GM12878 (cell line): ENCODE measurements at regions not wholly inside any gene's neighbourhood (a gene's known extent, or its start where the extent isn't known, plus 50 kb on each side); places are given as distances from the start of the nearest gene placed in this dataset.

Source experiments
- ATAC-seq: fragments of 200-7000 bp; cut with Tn5 transposase; 3 replicates; pipeline ENCODE4 v1.9.1; 2020; ENCODE audit warnings: mild to moderate bottlenecking, moderate library complexity
- BruUV-seq: library from RNA; stranded (reverse); fragments of 400-500 nt; replicated peaks from 2 replicates; lab custom pipeline; 2021; lab: Mats Ljungman, UMichigan
- CTCF ChIA-PET: fragments of 300-600 bp; sonication (Branson Sonifier 250); formaldehyde crosslinking; extraction: SDS; loops from one replicate; lab custom pipeline; 2021; ENCODE audit warnings: inconsistent platforms; lab: Yijun Ruan, JAX
- POLR2A ChIA-PET: fragments of 350-600 bp; formaldehyde crosslinking; extraction: SDS; loops from one replicate; lab custom pipeline; 2021; ENCODE audit warnings: inconsistent platforms; lab: Charles Lee
- RAD21 ChIA-PET: fragments of 300-600 bp; sonication (Branson Sonifier 250); formaldehyde crosslinking; loops from one replicate; lab custom pipeline; 2023; ENCODE audit warnings: antibody characterized with exemption; ENCODE audit not compliant: unreplicated experiment; lab: Charles Lee
- SMC1A ChIA-PET: fragments of 300-600 bp; sonication (Branson Sonifier 250); formaldehyde crosslinking; loops from one replicate; lab custom pipeline; 2023; ENCODE audit not compliant: unreplicated experiment, uncharacterized antibody; lab: Charles Lee
- DNase-seq: peaks from one replicate; pipeline ENCODE4 v3.0.0-alpha.2; 2011; ENCODE audit warnings: low read depth, low spot score
- FAIRE-seq: peaks from 3 replicates; lab custom pipeline; 2011; peaks lifted over from hg19 to GRCh38; lab: Jason Lieb, UNC
- H2AFZ ChIP-seq: 2 replicates; pipeline ENCODE4 v1.6.0; 2011; ENCODE audit warnings: low read depth, low read length, control low read depth; ENCODE audit not compliant: control insufficient read depth
- H3K27ac ChIP-seq: 2 replicates; pipeline ENCODE4 v1.5.1; 2011; ENCODE audit warnings: control low read depth; ENCODE audit not compliant: control insufficient read depth, insufficient read depth
- H3K27me3 ChIP-seq, 2 experiments: replicated peaks in 1 of 2; 2 replicates each; pipeline versions ENCODE4 v1.6.0 to v1.6.1; 2011; ENCODE audit warnings: low read length in 1 of 2; ENCODE audit not compliant: control insufficient read depth in 2 of 2, insufficient read depth in 2 of 2
- H3K36me3 ChIP-seq, 2 experiments: 2 replicates each; pipeline ENCODE4 v1.5.1; 2011; ENCODE audit warnings: low read length in 1 of 2; ENCODE audit not compliant: control insufficient read depth in 2 of 2, insufficient read depth in 2 of 2
- H3K4me1 ChIP-seq: 2 replicates; pipeline ENCODE4 v1.6.1; 2011; ENCODE audit warnings: mild to moderate bottlenecking, low read length, moderate library complexity, mixed read lengths; ENCODE audit not compliant: control insufficient read depth, insufficient read depth
- H3K4me2 ChIP-seq: 2 replicates; pipeline ENCODE4 v1.6.0; 2011; ENCODE audit warnings: control low read depth; ENCODE audit not compliant: control insufficient read depth, insufficient read depth
- H3K4me3 ChIP-seq: fragments of 200-600 bp; sonication (generic); 2 replicates; pipeline ENCODE4 v1.5.1; 2016
- H3K79me2 ChIP-seq: 2 replicates; pipeline ENCODE4 v1.6.0; 2011; ENCODE audit warnings: low read length; ENCODE audit not compliant: control insufficient read depth, insufficient read depth
- H3K9ac ChIP-seq: 2 replicates; pipeline ENCODE4 v1.8.0; 2011; ENCODE audit warnings: low read length, control low read depth, mixed read lengths; ENCODE audit not compliant: control insufficient read depth, insufficient read depth
- H3K9me3 ChIP-seq: replicated peaks from 3 replicates; pipeline ENCODE4 v1.5.1; 2011; ENCODE audit warnings: mild to moderate bottlenecking, low read length; ENCODE audit not compliant: control insufficient read depth, insufficient read depth
- H4K20me1 ChIP-seq: 2 replicates; pipeline ENCODE4 v1.6.0; 2011; ENCODE audit not compliant: control insufficient read depth, insufficient read depth
- BRCA1 ChIP-seq: IDR thresholded peaks from 2 replicates; pipeline ENCODE4 v1.6.1; 2011; ENCODE audit warnings: low read depth, low read length, improper control_type of control experiment
- EED ChIP-seq: sonication (generic); IDR thresholded peaks from 2 replicates; pipeline ENCODE4 v1.6.1; 2016; ENCODE audit warnings: antibody characterized with exemption, low read depth
- MYB ChIP-seq: fragments of 150-350 bp; IDR thresholded peaks from 2 replicates; pipeline ENCODE4 v1.6.1; 2014; ENCODE audit warnings: mild to moderate bottlenecking, low read depth, low read length, borderline replicate concordance
- NR2C2 ChIP-seq: IDR thresholded peaks from 2 replicates; pipeline ENCODE4 v1.6.1; 2011; ENCODE audit warnings: borderline replicate concordance, low read depth; ENCODE audit not compliant: control insufficient read depth, insufficient read length
- POLR2AphosphoS2 ChIP-seq: IDR thresholded peaks from 2 replicates; pipeline ENCODE4 v1.6.1; 2011; ENCODE audit warnings: low read depth, mild to moderate bottlenecking, low read length, improper control_type of control experiment, moderate library complexity
- POU2F2 ChIP-seq: IDR thresholded peaks from 3 replicates; pipeline ENCODE4 v1.6.1; 2011; ENCODE audit warnings: low read depth, mild to moderate bottlenecking, low read length, borderline replicate concordance
- RAD21 ChIP-seq: IDR thresholded peaks from 2 replicates; pipeline ENCODE4 v1.6.1; 2011; ENCODE audit warnings: mild to moderate bottlenecking, low read depth, low read length, moderate library complexity; ENCODE audit not compliant: insufficient read depth
- RB1 ChIP-seq: fragments of 450-650 bp; formaldehyde crosslinking; IDR thresholded peaks from 2 replicates; pipeline ENCODE4 v1.6.1; 2017; ENCODE audit warnings: mild to moderate bottlenecking, borderline replicate concordance
- SMC3 ChIP-seq: IDR thresholded peaks from 2 replicates; pipeline ENCODE4 v1.6.1; 2011; ENCODE audit warnings: low read length, improper control_type of control experiment, borderline replicate concordance
- SPI1 ChIP-seq: IDR thresholded peaks from 2 replicates; pipeline ENCODE4 v1.6.1; 2011; ENCODE audit warnings: low read depth, mild to moderate bottlenecking, low read length, moderate library complexity, borderline replicate concordance; ENCODE audit not compliant: insufficient read depth
- TARDBP ChIP-seq: IDR thresholded peaks from 2 replicates; pipeline ENCODE4 v1.6.1; 2016; ENCODE audit warnings: borderline replicate concordance
- YY1 ChIP-seq: IDR thresholded peaks from 2 replicates; pipeline ENCODE4 v1.6.1; 2011; ENCODE audit warnings: low read depth, mild to moderate bottlenecking, low read length
- WGBS: methylation state at CpG from one replicate; pipeline ENCODE4 v1.1.6; 2016; ENCODE audit warnings: low lambda C conversion rate; ENCODE audit not compliant: insufficient replicate concordance, insufficient coverage; ENCODE audit errors: missing lambda C conversion rate; 5-methylcytosine and 5-hydroxymethylcytosine counted together
- in situ Hi-C: fragments of 300-500 bp; cut with MboI; formaldehyde crosslinking; loops from 9 replicates; pipeline ENCODE4 v1.14.3; 2018; ENCODE audit warnings: mixed read lengths
- intact Hi-C: fragments of 100-400 bp; cut with micrococcal nuclease; formaldehyde crosslinking; loops from one replicate; pipeline ENCODE4 v1.14.2; 2022; ENCODE audit not compliant: unreplicated experiment
- TF ChIP-seq, protein P1 (sequence below): IDR thresholded peaks from 2 replicates; pipeline ENCODE4 v1.6.1; 2011; ENCODE audit warnings: low read depth, low read length, improper control_type of control experiment, borderline replicate concordance
- TF ChIP-seq, protein P2 (sequence below): fragments of 450-650 bp; IDR thresholded peaks from 2 replicates; pipeline ENCODE4 v1.6.1; 2014; ENCODE audit warnings: mild to moderate bottlenecking

DNA sequence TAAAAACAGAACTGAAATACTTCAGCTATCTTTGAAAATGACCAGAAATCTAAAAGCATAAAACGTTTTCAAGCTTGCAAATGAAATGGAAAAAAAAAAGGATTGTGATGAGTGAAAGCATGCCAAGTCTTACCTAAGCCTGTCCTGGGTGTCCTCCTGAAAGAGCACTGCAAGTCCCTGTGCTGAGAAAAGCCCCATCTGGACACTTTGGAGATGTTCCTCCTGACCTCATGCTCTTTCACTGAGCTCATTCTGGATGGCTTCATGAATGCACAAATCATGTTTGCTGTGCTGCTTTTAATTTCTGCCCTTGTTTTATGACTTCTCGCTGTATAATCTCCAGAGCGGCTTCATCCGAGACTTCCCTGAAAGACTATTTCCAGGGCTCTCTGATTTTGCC is 136.0 kb downstream of the SOD2 start (continued):
- TF ChIP-seq, protein P1, sequence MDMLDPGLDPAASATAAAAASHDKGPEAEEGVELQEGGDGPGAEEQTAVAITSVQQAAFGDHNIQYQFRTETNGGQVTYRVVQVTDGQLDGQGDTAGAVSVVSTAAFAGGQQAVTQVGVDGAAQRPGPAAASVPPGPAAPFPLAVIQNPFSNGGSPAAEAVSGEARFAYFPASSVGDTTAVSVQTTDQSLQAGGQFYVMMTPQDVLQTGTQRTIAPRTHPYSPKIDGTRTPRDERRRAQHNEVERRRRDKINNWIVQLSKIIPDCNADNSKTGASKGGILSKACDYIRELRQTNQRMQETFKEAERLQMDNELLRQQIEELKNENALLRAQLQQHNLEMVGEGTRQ, result no peak

DNA sequence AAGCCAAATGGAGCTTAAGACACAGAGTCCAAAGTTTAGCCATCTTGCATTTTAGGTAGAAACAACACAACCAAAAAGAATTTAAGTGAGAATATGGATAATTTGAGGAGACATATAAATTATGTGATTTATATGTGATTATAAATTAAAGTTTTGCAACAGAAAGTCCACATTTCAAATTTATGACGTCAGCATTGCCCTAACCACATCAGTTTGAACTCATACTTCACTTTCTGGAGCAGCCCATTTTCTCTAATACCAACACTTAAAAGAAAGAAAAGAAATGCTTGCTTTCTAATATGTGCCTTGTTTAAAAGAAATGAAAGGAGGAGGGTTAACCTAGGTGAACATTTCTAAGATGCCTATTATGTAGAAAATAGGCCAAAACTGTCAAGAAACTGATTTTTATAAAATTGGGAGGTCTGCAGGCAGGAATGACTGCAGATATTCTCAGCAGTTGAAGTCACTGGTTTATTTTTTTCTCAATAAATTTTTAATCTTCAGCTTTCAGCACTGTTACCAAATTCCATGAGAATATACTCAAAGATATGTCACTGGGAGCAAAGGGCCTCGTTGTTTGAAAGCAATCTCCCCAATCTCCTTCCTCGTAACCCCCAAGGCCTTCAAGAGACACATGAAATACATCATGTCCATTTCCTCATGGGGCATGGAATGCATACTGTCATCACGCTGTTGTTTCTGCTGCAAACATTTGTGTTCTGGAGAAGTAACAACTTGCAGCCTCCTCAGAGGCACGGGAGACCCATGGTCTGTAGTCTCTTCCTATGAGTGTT is 137.8 kb downstream of the SOD2 start:
- ATAC-seq (no peak), FAIRE-seq (no peak), DNase-seq (no peak)
- ChIA-PET POLR2A (no interaction called here), RAD21 (no interaction called here), CTCF (interaction anchor here (1.6 kb wide), 1 partner anchor 12 kb away, joined by 3 read pairs; no protein-coding TSS in a partner anchor), SMC1A (interaction anchor here (0.6 kb wide), 1 partner anchor 305 kb away, joined by 3 read pairs; no protein-coding TSS in a partner anchor)
- Histone ChIP-seq H3K4me1 (no peaks in the 10 kb centered on the region), H2AFZ (no peak overlapping the region), H3K27ac (no peak overlapping the region), H3K9me3 (no peaks in the 10 kb centered on the region), H3K36me3 (no peaks in the 10 kb centered on the region), H3K79me2 (no peaks in the 10 kb centered on the region), H4K20me1 (no peaks in the 10 kb centered on the region), H3K9ac (no peak overlapping the region), H3K4me3 (no peak overlapping the region), H3K27me3 (no peaks in the 10 kb centered on the region; a peak in 1 of 4 replicates), H3K4me2 (no peak overlapping the region)
- no TSS peak for BruUV-seq
- WGBS, result 18% methylated on average over 5 of the region's 5 CpGs
- intact Hi-C loops, result no loop called here
- no peak for TF ChIP-seq RB1
- in situ Hi-C loops, result no loop called here

DNA sequence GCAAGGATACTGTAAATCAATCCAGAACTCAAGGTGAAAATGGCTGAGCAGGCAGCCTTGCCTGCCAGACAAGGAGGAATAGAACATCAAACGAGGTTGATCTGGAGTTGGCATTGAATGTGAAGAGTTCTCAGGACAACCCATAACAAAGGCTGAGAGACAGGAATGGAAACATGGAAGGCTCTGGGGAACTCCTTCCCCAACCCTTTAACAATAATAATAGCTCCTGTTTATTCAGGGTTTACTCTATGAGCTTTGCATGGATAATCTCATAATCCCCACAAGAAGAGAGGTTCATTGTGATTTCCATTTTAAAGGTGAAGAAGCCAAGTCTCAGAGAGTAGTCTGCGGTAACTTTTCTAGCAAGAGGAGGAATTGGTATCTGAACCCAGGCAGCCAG is 151.7 kb downstream of the SOD2 start:
- no peak overlapping the region for H3K4me2 ChIP-seq
- SMC1A ChIA-PET, result no interaction called here
- no peak overlapping the region for H3K4me3 ChIP-seq
- no peaks in the 10 kb centered on the region for H3K9me3 ChIP-seq
- in situ Hi-C loops, result no loop called here
- no peaks in the 10 kb centered on the region for H4K20me1 ChIP-seq
- POLR2A ChIA-PET, result no interaction called here
- ATAC-seq (no peak), DNase-seq (no peak), FAIRE-seq (no peak)
- H3K79me2 ChIP-seq, result no peaks in the 10 kb centered on the region
- RAD21 ChIA-PET, result no interaction called here
- no peak overlapping the region for H2AFZ ChIP-seq
- no peak overlapping the region for H3K27ac ChIP-seq
- 50% methylated on average over 2 of the region's 2 CpGs for WGBS
- no peak overlapping the region for H3K9ac ChIP-seq
- no peaks in the 10 kb centered on the region; a peak in 1 of 4 replicates for H3K27me3 ChIP-seq
- no peaks in the 10 kb centered on the region for H3K36me3 ChIP-seq
- no TSS peak for BruUV-seq
- CTCF ChIA-PET, result interaction anchor here (0.5 kb wide), 1 partner anchor 1668 kb away, joined by 3 read pairs; no protein-coding TSS in a partner anchor
- H3K4me1 ChIP-seq, result no peaks in the 10 kb centered on the region
- intact Hi-C loops, result no loop called here
- TF ChIP-seq YY1 (no peak), RAD21 (no peak), EED (no peak), BRCA1 (no peak), POLR2AphosphoS2 (no peak), SMC3 (no peak), SPI1 (no peak), MYB (no peak), POU2F2 (no peak), NR2C2 (no peak), TARDBP (no peak)
- TF ChIP-seq, protein P2, sequence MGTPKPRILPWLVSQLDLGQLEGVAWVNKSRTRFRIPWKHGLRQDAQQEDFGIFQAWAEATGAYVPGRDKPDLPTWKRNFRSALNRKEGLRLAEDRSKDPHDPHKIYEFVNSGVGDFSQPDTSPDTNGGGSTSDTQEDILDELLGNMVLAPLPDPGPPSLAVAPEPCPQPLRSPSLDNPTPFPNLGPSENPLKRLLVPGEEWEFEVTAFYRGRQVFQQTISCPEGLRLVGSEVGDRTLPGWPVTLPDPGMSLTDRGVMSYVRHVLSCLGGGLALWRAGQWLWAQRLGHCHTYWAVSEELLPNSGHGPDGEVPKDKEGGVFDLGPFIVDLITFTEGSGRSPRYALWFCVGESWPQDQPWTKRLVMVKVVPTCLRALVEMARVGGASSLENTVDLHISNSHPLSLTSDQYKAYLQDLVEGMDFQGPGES, result no peak
